HG03521 (cell line): ENCODE measurements at regions not wholly inside any gene's neighbourhood (a gene's known extent, or its start where the extent isn't known, plus 50 kb on each side); places are given as distances from the start of the nearest gene placed in this dataset.

Source experiments
- ATAC-seq: cut with Tn5 transposase; IDR thresholded peaks from one replicate; pipeline ENCODE4 v1.9.1; 2021; ENCODE audit warnings: mild to moderate bottlenecking, moderate library complexity; ENCODE audit not compliant: unreplicated experiment

DNA sequence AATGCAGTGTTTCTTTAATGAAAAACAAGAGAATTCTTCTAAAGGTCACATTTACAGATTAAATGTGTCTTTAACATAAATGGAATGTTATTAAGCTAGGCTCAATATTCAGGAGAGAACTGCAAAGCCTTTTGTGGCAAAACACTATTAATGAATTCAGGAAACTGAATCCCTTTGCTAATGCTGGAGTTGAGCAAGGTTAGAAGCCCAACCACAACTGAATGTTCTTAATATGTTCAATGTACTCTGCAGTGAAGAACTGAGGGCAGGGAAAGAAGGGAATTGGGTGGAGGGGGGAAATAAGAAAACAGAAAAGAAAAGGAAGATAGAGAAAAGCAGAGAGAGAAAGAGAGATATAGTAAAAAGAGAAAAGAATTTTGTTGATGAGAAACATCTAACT, 276.7 kb upstream of the TMEM161B start:
- ATAC-seq: no peak

DNA sequence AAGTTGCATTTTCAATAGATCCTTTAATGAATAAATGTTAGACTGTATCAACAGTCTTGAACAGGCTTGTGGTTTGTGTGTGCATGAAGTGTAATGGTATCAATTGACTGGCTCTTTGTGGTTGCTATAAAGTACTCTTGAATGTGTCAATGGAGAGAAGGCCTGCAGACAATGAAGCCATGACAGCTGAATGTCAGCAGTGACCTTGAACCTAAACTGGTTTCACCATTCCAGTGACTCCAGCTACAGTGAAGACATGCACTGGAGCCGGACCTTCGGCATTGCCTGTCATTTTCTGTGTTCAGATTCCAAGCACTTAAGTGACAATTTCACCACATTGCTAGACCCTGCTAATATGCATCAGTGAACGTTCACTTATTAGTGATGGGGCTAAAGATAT, 276.0 kb upstream of the TMEM161B start:
- ATAC-seq: no peak

DNA sequence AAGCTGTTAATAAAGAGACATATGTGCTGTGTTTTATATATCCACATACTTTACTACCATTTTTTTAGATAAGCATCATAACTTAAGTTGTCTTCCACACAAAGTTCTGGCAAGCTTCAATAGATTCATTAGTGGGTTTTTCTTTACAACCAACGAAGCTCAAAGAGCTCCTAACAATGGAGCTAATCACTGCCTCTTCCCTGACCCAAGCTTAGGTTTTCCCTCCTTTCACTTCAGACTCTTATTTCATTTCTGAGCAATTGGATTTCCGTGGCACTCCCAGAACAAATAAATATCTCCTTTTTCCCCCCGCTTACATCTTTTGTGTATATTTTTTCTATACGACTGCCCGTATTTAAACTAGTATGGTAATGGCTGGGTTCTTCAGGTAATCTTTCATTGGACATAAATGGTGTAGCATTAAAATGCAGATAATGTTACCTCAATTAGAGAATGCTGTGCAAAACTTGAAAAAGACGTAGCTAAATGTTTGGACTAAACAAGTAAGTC, 275.5 kb upstream of the TMEM161B start:
- ATAC-seq: no peak

DNA sequence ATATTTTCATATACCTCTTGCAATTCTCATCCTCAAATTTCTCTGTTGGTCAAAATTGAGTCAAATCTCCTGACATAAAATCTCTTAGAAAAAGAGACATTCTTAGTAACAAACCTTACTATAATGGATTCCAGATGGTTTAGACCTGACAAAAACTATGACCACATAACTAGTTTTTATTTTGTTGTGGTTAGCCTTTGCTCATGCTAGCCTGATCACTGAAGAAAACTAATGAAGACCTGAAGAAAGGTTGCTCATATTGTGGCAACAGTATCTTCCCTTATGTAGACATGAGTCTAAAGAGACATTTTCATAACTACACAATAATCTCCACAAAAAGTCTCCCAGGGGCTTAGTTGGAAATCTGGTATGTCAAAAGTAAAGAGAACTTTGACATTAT, 274.1 kb upstream of the TMEM161B start:
- no peak for ATAC-seq

DNA sequence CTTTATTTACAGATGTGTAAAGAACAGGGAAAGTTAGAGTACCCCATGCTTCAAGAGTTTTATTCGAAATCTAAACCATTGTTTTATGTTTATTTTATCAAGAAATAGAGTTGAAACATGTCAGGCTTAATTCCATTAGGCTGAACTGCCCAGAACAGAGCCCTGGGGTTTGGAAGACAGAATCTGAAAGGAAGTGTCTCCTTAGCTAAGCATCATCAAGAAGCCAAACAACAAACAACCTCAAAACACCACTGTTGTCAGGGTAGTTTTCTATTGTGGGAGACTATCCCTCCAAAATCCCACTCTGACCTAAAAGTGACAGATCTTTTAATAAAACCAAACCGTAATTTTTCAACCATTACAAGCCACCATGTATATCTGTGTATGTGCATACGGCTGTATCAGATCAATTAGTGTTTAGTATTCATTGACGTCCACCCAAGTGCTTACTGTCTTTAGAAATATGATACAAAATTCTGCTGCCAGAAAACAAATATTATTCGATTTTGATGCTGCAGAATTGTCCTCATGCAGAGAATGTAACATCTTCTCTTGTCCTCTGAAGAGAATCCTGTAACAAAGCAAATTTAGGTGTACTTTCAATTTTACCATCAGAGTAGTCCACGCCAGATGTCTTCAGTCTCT, 271.9 kb upstream of the TMEM161B start:
- ATAC-seq: no peak

DNA sequence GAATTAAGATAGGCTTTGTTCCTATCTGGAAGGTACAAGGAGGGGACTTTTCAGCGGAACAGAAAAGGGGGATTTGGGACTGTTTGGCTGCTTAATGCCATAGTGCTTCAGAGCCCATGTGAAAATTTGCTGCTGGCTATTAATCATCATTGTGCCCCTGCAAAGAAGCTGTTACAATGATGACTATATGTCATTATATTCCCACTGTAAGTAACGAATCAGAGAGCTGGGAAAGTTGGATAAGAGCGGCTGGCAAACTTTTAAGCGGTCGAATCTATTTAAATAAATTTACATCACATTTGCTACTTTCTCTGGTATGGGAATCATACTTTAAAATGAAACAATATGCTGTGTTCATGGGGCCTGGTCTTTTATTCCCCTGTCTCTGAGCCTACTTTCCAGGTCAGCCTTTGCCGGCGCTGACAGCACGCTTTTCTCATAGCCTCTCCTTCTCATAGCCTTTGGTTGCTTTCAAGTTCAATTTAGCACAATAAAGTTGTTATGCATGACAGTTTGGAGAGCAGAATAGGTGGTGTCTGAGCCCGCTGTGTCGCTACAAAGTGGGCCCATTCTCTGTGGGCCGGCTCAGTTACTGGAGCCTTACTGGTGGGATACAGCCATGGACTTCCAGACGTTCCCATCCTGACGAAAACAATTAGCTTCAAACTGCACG, 271.2 kb upstream of the TMEM161B start:
- ATAC-seq: no peak

DNA sequence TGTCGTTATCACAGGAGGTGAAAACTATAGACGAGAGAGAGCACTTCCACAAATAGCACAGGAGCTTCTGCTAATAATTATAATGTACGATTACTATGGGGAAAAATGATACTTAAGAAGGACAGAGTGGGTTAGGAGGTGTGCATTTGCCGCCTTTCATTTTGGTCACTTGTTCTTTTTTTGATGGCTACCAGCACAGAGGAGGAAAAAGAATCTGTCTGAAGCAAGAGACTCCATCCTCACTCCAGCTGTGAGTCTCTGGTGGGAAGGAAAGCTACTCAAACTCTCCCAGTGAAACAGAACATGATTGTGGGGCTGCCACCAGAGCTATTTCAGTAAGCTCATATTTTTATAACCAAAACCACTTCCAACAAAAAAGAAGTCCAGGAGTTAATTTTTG, 270.4 kb upstream of the TMEM161B start:
- no peak for ATAC-seq

DNA sequence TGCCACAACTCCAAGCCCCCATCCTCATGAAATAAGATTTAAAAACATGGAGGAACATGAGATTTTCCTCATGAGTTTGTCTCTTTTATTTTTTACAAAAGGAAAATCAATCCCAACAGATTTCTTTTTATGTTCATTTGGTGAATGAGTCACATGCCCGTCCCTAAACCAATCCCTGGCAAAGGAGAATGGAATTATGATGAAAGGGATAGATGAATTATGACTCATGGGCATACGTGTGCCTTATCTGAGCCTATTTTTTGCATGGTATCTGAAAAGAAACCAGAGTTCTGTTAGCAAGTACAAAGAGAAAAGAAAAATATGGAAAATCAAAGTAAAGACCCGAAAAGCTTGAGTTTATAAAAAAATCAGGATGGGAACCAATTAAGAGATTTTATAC, 267.5 kb upstream of the TMEM161B start:
- ATAC-seq: no peak

DNA sequence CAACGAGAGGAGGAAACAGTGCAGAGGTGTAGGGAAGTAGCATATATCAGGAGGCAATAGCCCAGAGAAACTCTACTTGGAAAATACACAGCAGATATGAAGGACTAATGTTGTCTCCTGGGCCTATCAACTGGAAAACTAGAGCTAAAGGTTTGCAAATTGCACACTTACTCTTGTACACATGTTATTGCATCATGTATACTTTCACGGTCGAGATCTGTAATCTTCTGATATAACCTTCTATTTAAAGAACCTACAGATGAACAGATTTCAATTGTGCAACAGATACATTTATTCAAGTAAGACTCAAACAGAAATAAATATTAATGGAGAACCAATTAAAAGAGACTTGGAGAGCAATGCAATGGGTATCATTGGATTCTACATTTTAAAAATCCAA, 256.3 kb upstream of the TMEM161B start:
- ATAC-seq: no peak

DNA sequence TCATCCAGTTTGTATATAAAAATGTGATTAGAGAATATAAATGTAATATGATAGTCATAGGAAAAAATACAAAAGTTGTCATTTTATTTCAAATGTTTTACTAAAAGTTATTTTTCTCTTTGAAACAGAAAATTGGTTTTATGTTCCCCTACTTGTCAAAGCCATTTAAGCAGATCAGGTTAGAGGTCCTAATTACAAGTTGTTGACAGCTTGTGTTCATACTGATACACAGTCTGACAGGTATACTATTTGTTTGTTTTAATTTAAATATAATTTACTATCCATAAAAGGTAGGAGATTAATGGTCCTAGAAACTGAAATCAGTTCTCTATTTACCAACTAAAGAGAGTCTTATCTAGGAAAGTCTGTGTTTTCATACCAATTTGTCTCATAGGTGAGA, 250.4 kb upstream of the TMEM161B start:
- ATAC-seq: no peak

DNA sequence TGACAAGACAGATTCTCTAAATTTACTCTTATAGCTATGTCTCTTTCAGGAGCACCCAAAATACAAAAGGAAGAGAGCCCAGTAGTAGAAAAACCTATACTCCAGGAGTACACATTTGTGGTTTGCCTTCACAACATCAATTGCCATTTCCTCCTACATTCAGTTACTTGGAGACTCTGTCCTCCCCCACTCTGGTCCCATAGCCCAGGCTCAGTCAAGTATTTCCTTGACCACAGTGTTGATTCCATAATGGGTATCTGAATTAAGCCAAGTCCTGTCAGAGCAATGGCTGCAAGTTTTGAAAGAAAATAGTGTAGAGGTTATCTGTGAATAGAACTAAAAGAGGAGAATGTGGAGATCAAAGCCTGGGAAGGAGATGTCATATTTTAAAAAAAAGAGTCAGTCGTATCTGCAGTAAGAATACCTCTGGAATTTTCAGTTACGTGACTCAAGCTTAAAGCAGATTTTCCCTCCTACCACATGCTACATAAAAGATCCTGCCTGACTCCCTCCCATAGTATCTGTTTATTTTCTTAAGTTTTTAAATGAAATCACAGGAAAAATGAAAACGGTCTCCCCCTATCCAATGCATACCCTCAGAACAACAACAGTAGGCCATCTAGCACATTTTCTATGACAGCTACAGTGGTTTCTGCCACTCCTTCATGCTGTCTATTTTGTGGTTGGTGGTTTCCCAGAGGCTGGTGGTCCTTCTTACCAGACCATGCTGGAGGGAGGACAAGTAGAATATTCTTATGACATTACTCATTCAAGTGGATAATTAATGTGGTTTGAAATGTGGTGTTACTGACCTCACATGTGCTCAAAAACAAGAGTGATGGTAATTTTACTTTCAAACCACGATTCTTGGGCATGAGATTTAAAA, 249.7 kb upstream of the TMEM161B start:
- no peak for ATAC-seq

DNA sequence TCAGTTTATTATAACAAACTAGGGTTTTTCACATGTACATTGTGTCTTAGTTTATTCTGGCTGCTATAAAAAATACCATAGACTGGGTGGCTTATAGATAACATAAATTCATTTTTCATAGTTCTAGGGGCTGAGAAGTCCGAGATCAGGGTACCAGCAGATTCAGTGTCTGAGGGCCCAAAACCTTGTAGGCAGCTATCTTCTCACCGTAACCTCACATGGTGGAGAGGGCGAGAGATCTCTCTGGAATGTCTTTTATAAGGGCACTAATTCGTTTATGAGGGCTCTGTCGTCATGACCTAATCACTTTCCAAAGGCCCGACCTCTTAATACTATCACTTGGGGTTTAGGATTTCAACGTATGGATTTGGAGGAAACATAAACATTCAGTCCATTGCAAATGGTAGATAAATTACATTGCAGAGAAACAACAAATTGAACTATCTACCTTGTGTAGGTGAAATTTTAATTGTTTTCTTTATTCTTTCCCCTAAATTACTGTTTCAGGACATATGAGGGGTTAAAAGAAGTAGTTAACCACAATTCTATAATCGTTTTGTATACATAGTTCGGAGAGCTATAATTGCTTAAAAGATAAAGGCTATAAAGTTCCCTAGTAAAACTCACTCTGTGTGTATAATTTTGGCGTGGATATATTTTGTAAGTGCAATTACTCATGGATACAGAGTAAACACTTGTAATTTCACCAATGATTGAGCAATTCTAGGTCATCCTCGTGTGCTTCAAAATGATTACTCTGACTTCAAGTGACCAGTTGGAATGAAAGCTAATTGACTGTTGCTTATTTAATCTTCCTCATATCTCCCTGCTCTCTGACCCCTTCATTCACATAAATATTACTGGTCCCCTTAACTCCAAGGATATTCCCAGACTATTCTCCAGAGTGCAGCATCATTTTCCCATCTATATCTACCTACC, 247.5 kb upstream of the TMEM161B start:
- no peak for ATAC-seq

DNA sequence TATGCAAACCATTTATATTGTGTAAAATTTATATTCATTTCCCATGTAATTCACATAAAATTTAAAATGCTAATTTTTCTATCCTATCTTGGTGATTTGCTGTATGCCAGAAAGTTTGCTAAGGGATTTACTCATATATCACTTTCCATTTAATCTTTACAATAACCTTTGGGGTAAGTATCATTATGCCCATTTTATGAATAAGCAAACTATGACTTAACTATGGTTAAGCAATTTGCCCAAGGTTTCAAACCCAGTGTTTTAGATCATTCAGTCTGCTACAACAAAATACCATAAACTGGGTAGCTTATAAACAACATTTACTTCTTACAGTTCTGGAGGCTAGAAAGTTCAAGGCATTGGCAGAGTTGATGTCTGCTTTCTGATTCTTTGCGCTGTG, 246.4 kb upstream of the TMEM161B start:
- no peak for ATAC-seq

DNA sequence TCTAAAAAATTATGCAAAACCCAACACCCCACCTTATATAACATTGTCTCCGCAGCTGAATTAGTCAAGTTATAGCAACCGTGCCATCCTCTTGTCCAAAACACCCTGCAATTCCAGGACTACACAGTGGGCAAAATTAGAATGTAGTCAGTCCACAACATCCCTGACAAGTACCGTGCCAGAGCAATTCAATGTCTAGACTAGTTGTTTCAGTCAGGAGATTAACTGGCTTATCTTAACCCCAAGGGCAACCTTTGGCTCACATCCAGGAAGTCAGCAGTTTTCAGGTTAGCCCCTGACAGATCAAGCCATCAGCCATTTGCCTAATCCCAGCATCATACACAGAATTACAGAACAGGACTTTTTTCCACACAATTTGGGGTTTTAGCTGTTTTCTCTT, 240.8 kb upstream of the TMEM161B start:
- ATAC-seq: no peak

DNA sequence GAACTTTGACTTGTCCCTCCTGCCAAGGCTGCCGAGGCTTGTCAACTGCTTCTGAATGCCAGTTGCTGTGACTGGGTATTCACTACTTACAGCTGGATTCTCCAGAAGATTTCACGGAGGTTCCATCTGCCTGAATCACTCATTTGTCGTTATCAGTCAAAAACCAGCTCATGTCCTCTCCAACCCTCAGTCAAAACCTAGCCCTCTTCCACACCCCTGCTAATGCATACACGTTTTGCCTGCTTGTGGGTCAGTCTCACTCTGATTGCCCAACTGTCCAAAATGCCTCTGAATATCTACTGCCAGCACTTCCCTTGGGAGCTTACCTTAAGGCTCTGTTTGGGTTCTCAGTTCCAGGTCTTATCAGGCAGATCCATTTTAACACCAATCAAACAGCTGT, 238.6 kb upstream of the TMEM161B start:
- ATAC-seq: no peak

DNA sequence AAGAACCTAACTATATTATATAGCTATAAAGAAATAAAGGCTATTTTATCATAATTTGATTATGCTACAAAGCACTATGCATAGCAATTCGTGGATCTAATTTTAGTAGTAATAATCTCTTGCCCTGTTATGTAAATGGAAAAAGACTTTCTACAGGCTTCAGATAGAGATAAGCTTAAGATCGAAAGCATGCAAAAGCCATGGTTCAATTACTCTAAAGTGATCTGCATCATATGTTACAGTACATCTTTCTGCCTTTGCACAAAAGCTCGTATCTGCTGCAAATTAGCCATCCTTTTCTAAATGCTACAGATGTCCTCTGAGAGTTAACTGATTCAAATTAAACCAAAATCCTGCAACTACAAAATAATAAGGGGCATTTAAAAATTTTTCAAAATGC, 234.8 kb upstream of the TMEM161B start:
- no peak for ATAC-seq

DNA sequence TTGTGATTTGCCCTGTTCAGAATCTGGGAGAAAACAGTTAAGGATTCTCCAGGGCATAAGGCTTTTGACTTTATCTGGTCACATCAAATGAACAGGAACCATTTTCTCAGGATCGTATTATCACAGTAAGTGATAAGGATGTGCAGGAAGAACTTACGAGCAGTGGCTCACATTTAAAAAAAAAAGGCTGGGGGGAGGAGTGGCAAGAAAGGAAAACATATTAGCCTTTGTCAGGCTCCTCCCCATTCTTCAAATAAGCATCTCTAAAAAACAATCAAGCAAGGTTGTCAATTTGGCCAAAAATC, 234.3 kb upstream of the TMEM161B start:
- ATAC-seq: no peak

DNA sequence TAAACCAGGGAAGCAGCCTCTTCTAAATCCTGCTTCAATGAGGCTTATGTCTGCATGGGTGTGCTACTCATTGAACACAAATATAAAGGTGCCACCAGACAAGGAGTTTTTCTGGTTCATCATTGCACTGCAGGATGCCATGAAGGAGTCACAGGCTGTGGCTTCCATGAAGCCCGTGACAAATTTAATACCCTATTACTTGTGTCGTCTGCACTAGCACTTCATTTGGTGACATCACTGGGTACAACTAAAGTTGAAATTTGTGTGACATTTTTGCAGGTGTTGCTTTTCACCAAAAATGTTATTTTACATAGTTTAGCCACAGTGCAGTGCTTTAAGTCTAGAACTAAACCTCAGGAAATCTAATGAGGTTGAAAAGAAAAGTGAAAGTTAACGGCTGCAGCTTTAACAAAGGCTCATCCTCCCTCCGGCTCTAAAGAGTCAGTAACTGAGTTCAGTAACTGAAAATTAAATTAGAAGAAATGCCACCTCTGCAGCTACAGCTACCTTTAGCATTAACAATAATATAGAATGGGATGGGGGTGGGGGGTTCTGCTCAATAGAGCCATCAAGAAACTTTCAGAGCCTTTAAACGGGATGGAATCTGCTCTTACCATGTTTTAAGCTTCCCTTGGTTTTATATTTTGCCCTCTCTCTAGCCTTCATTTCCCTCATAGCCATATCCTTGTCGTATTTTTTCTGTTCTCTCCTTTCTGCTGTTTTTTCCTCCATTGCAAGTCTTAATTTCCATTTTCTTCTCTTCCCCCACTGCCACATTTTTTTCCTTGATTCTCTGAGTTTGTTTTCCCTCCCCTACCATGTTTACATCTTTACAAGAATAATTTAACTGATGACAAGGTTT, 233.8 kb upstream of the TMEM161B start:
- ATAC-seq: peak; percentile 68

DNA sequence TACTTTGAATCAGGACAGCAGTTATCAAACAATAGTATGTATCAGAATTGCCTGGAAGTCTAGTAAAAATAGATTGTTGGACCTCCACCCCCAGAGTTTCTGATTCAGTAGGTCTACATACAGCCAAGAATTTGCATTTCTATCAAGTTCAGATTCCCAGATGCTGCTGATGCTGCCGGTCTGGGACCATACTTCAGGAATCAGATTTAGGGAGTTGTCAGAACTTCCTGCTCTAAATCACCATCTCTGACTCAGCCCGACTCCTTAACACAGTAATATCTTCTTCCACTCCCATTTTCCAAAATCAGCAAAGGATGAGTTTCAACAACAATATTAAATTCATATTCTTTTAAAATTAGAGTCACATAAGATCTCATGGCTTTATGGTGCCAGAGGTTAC, 227.2 kb upstream of the TMEM161B start:
- ATAC-seq: no peak

DNA sequence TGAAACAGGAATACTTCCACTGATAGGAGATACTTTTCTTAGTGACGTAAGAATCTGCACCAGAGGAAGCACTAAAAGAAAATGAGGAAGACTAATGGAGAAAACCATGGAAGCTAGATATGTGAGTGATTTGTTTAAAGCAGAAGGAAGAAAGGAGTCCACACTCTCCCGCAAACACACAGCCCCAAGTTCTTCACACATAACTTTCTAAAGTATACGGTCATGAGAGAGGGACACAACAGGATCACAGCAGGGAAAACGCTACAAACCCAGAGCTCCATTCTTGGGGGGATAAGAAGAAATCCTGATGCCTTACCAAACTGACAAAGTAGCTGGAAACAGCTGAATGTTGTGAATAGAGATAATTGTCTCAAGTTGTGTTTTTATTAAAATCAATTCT, 222.2 kb upstream of the TMEM161B start:
- no peak for ATAC-seq
